ENCODE measurements at regions not wholly inside any gene's neighbourhood (a gene's known extent, or its start where the extent isn't known, plus 50 kb on each side); places are given as distances from the start of the nearest gene placed in this dataset.

DNA sequence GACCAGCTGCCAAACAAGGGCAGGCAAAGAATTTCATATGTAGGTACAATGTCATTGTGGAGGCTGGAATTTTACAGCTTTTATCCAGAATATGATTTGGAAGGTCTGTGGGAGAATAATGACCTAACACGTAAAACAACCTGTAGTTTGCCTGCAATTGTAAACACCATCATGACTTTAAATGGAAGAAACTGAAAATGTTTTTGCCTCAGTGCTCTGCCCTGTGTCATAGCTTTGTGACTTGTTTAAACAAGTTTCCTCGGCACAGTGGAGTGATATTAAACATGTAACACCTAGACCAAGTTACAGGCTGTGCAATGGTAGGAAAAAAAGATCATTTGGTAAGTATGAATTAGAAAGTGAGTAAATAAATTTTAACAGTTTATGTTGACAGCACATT is 171.6 kb upstream of the MBNL1 start:
- DNase-seq (ENCODE audit: low read depth): no peak

DNA sequence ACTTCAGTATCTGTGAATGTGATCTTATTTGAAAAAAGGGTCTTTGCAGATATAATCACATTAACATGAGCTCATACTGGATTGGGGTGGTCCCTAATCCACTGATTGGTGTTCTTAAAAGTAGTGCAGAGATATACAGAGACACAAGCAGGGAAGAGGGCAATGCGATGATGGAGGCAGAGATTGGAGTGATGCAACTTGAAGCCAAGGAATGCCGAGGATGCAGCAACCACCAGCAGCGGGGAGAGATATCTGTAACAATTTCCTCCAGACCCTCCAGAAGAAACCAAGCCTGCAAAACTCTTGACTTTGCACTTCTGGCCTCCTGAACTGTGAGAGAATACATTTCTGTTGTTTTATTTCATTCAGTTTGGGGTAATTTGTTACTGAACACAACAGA is 171.0 kb upstream of the MBNL1 start:
- no peak for DNase-seq (ENCODE audit: low read depth)

DNA sequence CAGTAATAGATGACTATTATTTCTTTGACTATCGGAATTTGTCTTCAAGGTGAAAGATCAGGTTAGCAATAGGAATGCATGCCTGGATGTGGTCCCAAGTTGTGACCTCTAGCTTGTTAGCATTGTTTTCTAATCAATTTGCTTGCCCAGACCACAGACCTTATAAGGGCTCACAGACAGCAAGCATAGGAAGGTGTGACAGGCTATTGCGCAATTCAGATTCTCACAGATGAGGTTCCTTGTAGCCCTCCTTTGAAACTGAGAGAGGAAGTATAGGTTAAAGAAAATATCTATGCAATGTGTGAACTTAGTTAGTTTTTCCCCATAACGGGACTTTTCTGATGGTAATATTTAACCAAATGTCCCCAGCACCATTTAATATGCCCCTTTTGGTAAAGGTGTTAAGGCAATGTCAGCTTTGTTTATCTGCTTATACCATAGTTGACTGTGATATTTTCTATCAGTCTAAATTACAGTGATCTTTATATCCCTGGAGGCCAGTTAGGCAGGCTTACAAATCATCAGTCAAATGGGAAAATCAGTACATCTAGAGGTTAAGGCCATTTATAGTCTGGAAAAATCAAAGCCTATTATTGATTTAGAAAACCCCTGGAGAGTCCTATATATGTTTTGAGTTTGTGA is 168.1 kb upstream of the MBNL1 start:
- no peak for DNase-seq (ENCODE audit: low read depth)

DNA sequence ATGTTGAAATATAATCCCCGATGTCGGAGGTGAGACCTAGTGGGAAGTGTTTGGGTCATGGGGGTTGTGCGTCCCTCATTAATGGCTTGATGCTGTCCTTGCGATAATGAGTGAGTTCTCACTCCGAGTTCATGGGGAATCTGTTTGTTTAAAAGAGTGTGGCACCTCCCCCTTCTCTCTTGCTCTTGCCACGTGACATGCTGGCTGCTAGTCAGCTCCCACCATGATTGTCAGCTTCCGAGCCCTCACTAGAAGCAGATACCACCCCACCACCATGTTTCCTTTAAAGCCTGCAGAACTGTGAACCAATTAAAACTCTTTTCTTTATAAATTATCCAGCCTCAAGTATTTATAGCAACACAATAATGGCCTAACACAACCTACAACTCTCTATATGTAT is 166.3 kb upstream of the MBNL1 start:
- no peak for DNase-seq (ENCODE audit: low read depth)

DNA sequence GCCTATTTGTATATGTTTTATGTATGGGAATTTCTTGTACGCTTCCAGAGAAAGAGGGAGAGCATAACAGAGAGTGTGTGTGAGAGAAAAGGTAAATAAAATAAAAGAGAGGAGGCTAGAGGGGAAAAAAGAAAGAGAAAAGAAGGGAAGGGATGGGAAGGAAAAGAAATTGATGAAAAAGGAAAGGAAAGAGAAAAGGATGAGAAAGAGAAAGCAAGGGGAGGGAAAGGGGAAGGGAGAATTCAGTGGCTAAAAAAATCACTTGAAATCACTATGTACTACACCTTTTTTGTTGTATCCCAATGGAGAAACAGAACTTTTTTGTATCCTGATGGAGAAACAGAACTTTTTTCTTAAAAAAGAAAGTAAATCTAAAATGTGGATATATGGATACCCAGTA is 165.5 kb upstream of the MBNL1 start:
- DNase-seq (ENCODE audit: low read depth): no peak

DNA sequence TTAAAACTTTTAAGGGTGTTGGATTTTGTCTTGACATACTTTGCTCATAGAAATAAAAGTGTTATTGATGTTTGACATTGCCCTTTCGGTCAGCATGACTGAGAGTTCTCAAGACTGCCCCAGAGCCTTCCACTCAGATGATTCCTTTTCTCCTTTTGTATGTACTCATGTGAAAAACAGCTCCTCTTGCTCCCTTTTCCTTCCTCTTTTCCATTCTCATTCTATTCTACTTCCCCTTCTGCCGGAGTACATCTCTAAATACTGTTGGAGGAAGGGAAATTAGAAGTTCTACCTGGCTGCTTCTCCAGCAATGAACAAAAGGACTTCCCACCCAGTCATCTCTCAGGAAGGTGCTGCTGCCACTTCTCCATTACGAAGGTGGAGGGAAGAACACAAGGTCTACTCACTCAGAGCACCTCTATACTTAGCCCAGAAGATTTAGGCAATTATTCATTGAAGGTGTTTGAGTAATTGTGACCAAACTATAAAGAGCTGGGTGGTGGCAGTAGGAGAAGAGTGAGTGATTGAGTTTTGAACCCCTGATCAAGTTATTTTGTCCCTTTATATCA is 163.8 kb upstream of the MBNL1 start:
- no peak for DNase-seq (ENCODE audit: low read depth)

GRCh38 chr3:152105446-152105845 is 163.3 kb upstream of the MBNL1 start:
- no peak for DNase-seq (ENCODE audit: low read depth)

DNA sequence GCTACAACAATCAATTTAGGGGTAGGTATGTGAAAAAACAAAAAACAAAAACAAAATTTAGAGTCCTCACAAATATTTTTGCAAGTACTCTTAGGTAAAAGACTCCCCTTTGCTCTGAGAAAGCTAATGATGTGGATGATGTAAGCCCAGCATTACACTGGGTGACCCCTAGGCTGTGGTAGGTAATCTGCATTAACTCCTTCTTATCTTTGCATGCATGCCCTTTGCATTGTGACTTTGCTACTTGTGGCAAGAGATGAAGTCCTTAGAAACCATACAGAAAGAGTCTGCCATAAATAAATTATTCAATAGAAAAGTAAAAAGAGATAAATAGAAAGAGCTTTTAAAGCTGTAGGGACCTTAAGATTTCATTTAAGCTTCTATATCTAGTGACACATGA is 159.7 kb upstream of the MBNL1 start:
- DNase-seq (ENCODE audit: low read depth): no peak

- no peak for DNase-seq (ENCODE audit: low read depth)
These were observed 155.3 kb upstream of the MBNL1 start for GRCh38 chr3:152113413-152113812.

GRCh38 chr3:152113992-152114651 is 154.6 kb upstream of the MBNL1 start:
- DNase-seq (ENCODE audit: low read depth): no peak

- no peak for DNase-seq (ENCODE audit: low read depth)
These were observed 148.0 kb upstream of the MBNL1 start for GRCh38 chr3:152120601-152121269.

- DNase-seq (ENCODE audit: low read depth): peak; percentile 12
These were observed 147.5 kb upstream of the MBNL1 start for GRCh38 chr3:152121270-152121636.

DNA sequence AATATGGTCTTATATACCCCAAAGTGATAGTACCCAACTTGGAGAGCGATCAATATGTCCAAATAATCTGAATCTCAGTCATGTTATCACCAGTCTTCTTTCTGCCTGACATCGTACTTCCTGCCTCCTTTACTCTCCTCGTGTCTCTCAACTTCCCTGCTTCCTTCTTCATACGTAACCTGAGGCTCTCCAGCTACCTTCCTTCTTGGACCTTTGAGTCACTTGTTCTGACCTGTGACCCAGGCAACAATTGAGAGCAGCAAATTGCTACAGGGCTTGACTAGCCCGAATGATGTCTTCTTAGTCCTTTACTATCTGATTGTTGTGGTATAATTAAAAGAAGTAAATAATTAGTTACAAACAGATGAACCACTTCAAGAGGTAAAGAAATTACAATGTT is 145.9 kb upstream of the MBNL1 start:
- no peak for DNase-seq (ENCODE audit: low read depth)

- no peak for DNase-seq (ENCODE audit: low read depth)
These were observed 145.3 kb upstream of the MBNL1 start for GRCh38 chr3:152123457-152123856.

GRCh38 chr3:152126260-152126659 is 142.5 kb upstream of the MBNL1 start:
- DNase-seq (ENCODE audit: low read depth): no peak

- no peak for DNase-seq (ENCODE audit: low read depth)
These were observed 141.7 kb upstream of the MBNL1 start for GRCh38 chr3:152127058-152127457.

- DNase-seq (ENCODE audit: low read depth): no peak
These were observed 140.4 kb upstream of the MBNL1 start for GRCh38 chr3:152128356-152128755.

DNA sequence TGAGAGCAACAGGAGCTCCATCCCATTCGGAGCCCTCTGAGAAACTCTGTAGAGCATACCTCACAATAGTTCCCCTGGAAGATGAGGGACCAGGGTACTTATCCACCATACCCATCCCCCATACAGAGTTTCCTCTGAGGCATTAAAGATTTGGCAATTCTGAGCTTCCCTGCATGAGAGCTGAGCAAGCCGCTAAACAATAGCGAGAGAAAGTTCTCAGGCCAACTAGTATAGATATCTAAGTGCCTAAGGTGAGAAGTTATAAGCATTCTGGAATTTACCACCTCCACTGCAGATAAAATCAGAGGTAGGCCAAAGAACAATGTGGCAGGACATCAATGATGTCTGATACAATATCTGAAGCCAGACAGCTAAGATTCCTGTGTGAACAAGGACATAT is 129.1 kb upstream of the MBNL1 start:
- DNase-seq (ENCODE audit: low read depth): no peak

DNA sequence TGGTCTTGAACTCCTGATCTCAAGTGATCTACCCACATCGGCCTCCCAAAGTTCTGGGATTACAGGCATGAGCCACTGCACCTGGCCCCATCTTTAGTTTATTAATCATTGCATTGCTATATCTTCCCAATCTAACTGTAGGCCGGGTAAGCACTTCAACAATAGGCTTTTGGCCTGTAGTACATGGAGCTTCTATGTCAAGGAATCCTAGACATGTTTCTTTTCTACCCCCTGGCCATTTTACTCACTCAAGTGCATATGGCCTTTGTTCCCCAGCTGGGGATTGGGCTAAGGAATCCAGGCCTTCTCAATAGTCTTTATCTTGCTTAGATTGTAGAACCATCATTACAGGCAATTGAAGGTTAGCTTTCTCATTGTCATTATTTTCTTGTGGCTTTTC is 122.3 kb upstream of the MBNL1 start:
- DNase-seq (ENCODE audit: low read depth): no peak

DNA sequence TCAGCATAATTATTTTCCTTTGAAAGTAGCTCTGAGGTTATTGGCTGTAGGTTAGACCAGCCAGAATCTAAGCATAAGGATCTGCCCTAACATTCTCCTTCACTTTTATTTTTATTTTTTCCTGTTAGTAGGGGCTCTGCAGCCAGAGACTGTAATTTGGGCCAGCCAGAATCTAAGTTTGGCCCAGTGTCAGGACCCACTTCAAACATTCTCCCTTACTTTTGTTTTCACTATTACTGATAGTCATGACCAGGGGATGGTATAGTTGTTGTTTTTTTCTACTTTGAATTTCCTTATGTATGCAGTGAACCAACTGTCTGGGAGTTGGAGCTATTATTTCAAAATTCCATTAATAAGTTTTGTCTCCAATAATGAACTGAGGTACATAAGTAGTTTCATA is 121.0 kb upstream of the MBNL1 start:
- DNase-seq (ENCODE audit: low read depth): no peak

DNA sequence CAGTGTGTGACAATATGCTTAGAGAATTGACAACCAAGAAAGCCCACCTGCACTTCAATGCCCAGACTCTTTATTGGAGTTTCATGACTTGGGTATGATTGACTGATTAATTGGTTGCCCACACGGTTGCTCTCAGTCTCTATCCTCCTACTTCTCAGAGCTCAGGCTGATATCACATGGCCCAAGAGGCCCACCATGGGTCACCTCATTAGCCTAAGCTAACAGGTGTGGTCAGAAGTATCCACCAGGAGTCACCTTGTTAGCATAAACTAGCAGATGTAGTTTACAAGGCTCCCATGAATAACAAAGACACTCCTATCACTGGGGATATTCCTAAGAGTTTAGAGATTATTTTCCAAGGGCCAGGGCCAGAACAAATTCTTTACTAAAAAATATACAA is 120.2 kb upstream of the MBNL1 start:
- DNase-seq (ENCODE audit: low read depth): no peak

DNA sequence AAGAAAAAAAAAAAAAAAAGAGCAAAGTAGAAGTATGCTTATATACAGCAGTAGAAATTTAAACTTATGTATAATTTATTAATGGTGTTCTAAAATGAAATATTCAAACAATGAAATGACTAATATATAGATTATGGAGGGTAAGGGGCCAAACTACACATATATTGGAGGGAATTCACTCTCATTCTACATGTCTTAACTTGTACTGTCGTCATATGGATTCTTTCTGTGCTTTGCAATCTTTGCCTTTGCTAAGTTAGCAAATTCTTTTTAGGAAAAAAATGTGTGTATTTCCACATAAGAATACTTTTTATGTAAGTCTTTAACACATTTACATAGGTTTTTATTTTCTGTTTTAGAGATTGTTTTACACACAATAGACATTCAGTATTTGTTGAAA is 118.9 kb upstream of the MBNL1 start:
- DNase-seq (ENCODE audit: low read depth): no peak

Measured in myocyte (in vitro differentiated cells).